Cardiac muscle cell (in vitro differentiated cells and primary cell): ENCODE measurements at regions not wholly inside any gene's neighbourhood (a gene's known extent, or its start where the extent isn't known, plus 50 kb on each side); places are given as distances from the start of the nearest gene placed in this dataset.

Experiments
- DNase-seq, 2 donors: peaks; one replicate each; pipeline versions ENCODE4 v3.0.0 to v3.0.0-alpha.2; 2010 to 2017; ENCODE audit warnings: low read depth in 1 of 2, low spot score in 1 of 2
- H3K27ac ChIP-seq: fragments of 200-600 bp; sonication (generic); 2 replicates; pipeline ENCODE4 v1.5.1; 2016
- H3K27me3 ChIP-seq: fragments of 200-600 bp; sonication (generic); 2 replicates; pipeline ENCODE4 v1.6.0; 2016; ENCODE audit warnings: control low read depth
- H3K36me3 ChIP-seq: fragments of 200-600 bp; sonication (generic); 2 replicates; pipeline ENCODE4 v1.5.1; 2016; ENCODE audit warnings: control low read depth
- H3K4me1 ChIP-seq: fragments of 200-600 bp; sonication (generic); 2 replicates; pipeline ENCODE4 v1.8.1; 2017; ENCODE audit warnings: low read depth, mild to moderate bottlenecking, mixed run types
- H3K4me3 ChIP-seq: fragments of 200-600 bp; sonication (generic); 2 replicates; pipeline ENCODE4 v1.5.1; 2016; ENCODE audit warnings: mild to moderate bottlenecking
- H3K9me3 ChIP-seq: fragments of 200-600 bp; sonication (generic); 2 replicates; pipeline ENCODE4 v1.5.1; 2017; ENCODE audit warnings: low read depth, mild to moderate bottlenecking, control low read depth
- CTCF ChIP-seq: IDR thresholded peaks from 2 replicates; pipeline ENCODE4 v1.5.1; 2012; ENCODE audit warnings: low read depth, mild to moderate bottlenecking, low read length

DNA sequence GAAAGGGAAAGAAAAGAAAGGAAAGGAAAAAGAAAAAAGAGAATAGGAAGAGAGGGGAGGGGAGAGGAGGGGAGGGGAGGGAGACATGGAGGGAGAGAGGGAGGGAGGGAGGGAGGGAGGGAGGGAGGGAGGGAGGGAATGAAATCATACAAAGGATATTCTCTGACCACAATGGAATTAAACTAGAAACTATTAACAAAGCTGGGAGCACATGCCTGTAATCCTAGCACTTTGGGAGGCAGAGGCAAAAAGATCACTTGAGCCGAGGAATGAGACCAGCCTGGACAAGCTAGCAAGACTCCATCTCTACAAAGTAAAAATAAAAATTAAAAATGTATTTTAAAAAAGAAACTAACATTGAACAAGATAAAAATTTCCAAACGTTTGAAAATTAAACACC lies 62.8 kb downstream of the ILRUN start:
- DNase-seq = no peak
- H3K27me3 ChIP-seq = no peaks in the 10 kb centered on the region
- H3K4me3 ChIP-seq = no peak overlapping the region
- H3K27ac ChIP-seq = no peak overlapping the region
- no peak for TF ChIP-seq CTCF
- peaks cover 3% of the 10 kb centered on the region for H3K36me3 ChIP-seq
- H3K4me1 ChIP-seq = no peaks in the 10 kb centered on the region
- H3K9me3 ChIP-seq = no peaks in the 10 kb centered on the region

DNA sequence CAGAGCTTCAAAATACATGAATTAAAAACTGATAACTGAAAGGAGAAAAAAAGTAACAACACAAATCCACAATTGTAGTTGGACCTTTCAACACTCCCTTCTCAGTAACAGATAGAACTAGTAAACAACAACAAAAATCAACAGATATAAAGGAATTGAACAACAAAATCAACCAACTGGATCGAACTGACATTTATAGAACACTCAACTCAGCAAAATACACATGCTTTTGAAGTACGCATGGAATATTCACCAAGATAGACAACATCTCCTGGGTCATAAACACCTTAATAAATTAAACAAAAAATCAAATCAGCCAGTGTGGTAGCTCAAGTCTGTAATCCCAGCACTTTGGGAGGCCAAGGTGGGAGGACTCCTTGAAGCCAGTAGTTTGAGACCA lies 63.3 kb downstream of the ILRUN start:
- Histone ChIP-seq H3K4me3 (no peak overlapping the region), H3K36me3 (peaks cover 3% of the 10 kb centered on the region), H3K27ac (no peak overlapping the region), H3K27me3 (no peaks in the 10 kb centered on the region), H3K4me1 (no peaks in the 10 kb centered on the region), H3K9me3 (no peaks in the 10 kb centered on the region)
- no peak for TF ChIP-seq CTCF
- no peak for DNase-seq

DNA sequence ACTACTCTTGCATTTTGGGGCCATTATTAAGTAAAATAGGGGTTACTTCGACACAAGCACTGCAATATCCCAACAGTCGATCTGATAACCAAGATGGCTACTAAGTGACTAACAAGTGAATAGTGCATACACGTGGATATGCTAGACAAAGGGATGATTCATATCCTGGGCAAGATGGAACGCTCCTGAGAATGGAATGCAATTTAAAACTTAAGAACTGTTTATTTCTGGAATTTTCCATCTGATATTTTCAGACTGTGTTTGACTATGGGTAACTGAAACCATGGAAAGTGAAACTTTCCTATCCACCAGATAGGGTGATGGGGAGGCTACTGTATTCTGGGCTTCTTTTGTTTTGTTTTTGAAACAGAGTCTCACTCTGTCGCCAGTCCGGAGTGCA lies 66.5 kb downstream of the ILRUN start:
- H3K36me3 ChIP-seq = no peaks in the 10 kb centered on the region
- H3K9me3 ChIP-seq = no peaks in the 10 kb centered on the region
- H3K27me3 ChIP-seq = no peaks in the 10 kb centered on the region
- no peak overlapping the region for H3K4me3 ChIP-seq
- H3K27ac ChIP-seq = no peak overlapping the region
- H3K4me1 ChIP-seq = no peaks in the 10 kb centered on the region
- TF ChIP-seq CTCF = no peak
- peak in 1 of 2 donors; percentile 90 for DNase-seq

GRCh38 chr6:34627296-34627695 lies 69.3 kb downstream of the ILRUN start:
- no peak for DNase-seq
- H3K27ac ChIP-seq = no peak overlapping the region
- no peak overlapping the region for H3K4me3 ChIP-seq
- no peaks in the 10 kb centered on the region for H3K27me3 ChIP-seq
- no peak for TF ChIP-seq CTCF
- no peaks in the 10 kb centered on the region for H3K9me3 ChIP-seq
- no peaks in the 10 kb centered on the region for H3K4me1 ChIP-seq
- H3K36me3 ChIP-seq = no peaks in the 10 kb centered on the region

DNA sequence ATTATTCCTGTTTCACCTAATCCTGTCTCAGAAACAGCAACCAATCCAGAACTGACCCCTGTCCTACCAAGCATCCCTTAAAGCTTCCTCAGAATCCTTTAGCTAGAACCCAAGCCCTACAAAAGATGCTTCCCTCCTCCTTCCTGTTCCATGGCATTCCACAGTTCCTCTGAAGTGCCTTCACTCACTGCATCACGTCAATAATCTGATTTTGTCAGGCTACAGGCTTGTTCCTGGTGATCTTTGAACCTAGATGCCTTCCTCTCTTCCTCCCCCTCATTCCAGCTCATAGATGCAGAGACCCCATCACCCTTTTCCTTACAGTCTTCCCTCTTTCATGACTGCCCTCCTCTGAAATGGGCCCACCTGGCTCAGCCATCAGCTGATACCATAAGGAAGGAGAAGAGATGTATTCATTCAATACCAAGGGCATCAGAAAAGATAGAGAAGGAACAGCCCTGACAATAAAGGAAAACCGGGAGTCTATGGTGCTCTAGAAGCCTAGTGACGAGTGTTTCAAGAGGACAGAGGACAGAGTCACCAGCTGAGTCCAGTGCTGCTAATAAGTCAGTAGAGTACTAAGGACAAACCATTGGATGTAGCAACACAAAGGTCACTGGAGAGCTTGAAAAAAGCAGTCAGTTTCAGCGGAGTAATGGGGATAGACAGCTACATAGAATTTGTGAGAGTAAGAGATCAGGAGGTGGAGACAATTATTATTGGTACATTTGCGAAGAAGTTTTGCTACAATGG lies 62.5 kb upstream of the SPDEF start:
- H3K27ac ChIP-seq = peak overlapping the region; percentile 28
- no peak for DNase-seq
- H3K9me3 ChIP-seq = no peaks in the 10 kb centered on the region
- TF ChIP-seq CTCF = no peak
- no peaks in the 10 kb centered on the region for H3K36me3 ChIP-seq
- H3K27me3 ChIP-seq = no peaks in the 10 kb centered on the region
- H3K4me3 ChIP-seq = no peak overlapping the region
- peaks cover 25% of the 10 kb centered on the region for H3K4me1 ChIP-seq
